ENCODE measurements at regions not wholly inside any gene's neighbourhood (a gene's known extent, or its start where the extent isn't known, plus 50 kb on each side); places are given as distances from the start of the nearest gene placed in this dataset.

- TF ChIP-seq EZH2 (IDR thresholded peaks at IDR 0.05; ENCODE audit: insufficient read depth, poor library complexity, severe bottlenecking) (no peak), EZH2phosphoT487 (IDR thresholded peaks at IDR 0.05; ENCODE audit: insufficient read depth, low read depth) (no peak)
Measured at GRCh38 chr6:72559555-72559954, 62.3 kb upstream of the KCNQ5 start.

Data from GM23248 (cell line).